ENCODE measurements at regions not wholly inside any gene's neighbourhood (a gene's known extent, or its start where the extent isn't known, plus 50 kb on each side); places are given as distances from the start of the nearest gene placed in this dataset.

DNA sequence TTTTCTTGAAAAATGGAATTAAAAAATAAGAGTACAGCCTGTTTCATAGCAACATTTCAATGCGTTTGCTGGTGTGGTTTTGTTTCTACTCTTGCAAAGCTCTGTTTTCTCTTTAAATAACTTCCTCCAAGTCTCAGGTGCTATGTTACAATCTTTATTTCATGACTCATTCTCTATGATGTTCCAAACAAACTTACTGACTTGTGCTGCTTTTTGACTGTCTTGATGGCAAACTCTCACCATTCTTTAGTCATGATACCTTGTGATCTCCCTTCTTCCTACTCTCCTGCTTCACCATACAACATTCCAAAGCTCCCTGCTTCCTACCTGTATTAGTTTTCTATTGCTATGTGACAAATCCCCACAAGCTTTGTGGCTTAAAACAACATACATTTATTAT lies 166.1 kb downstream of the C11orf91 start:
- 67% methylated on average over 1 of the region's 1 CpG for WGBS (ENCODE audit: insufficient coverage)
- intact Hi-C loops (cut with micrococcal nuclease): no loop called here
- H3K27me3 Mint-ChIP-seq (ENCODE audit: low read depth in 2 of 2): peaks cover 11 to 17% of the 10 kb centered on the region in 2 donors
- TF ChIP-seq, protein P1, sequence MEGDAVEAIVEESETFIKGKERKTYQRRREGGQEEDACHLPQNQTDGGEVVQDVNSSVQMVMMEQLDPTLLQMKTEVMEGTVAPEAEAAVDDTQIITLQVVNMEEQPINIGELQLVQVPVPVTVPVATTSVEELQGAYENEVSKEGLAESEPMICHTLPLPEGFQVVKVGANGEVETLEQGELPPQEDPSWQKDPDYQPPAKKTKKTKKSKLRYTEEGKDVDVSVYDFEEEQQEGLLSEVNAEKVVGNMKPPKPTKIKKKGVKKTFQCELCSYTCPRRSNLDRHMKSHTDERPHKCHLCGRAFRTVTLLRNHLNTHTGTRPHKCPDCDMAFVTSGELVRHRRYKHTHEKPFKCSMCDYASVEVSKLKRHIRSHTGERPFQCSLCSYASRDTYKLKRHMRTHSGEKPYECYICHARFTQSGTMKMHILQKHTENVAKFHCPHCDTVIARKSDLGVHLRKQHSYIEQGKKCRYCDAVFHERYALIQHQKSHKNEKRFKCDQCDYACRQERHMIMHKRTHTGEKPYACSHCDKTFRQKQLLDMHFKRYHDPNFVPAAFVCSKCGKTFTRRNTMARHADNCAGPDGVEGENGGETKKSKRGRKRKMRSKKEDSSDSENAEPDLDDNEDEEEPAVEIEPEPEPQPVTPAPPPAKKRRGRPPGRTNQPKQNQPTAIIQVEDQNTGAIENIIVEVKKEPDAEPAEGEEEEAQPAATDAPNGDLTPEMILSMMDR (IDR thresholded peaks at IDR 0.05): no peak
- no peak overlapping the region for H3K4me3 Mint-ChIP-seq
- ATAC-seq (no peak), DNase-seq (no peak)
- Histone ChIP-seq H3K27ac (ENCODE audit: low read length) (no peak overlapping the region), H3K4me3 (ENCODE audit: low read length) (no peak overlapping the region), H3K27me3 (ENCODE audit: control insufficient read depth, insufficient read depth, low read length) (no peaks in the 10 kb centered on the region), H3K36me3 (ENCODE audit: control insufficient read depth, insufficient read depth, low read length) (no peaks in the 10 kb centered on the region), H3K4me1 (ENCODE audit: control insufficient read depth, insufficient read depth, low read length) (no peaks in the 10 kb centered on the region), H3K9me3 (ENCODE audit: control insufficient read depth, insufficient read depth, low read length) (peaks cover 4% of the 10 kb centered on the region)
- H3K9me3 Mint-ChIP-seq: peaks cover 0 to 2% of the 10 kb centered on the region in 2 donors
- no peak overlapping the region for H3K27ac Mint-ChIP-seq
- H3K36me3 Mint-ChIP-seq: no peaks in the 10 kb centered on the region
- no peaks in the 10 kb centered on the region for H3K4me1 Mint-ChIP-seq

DNA sequence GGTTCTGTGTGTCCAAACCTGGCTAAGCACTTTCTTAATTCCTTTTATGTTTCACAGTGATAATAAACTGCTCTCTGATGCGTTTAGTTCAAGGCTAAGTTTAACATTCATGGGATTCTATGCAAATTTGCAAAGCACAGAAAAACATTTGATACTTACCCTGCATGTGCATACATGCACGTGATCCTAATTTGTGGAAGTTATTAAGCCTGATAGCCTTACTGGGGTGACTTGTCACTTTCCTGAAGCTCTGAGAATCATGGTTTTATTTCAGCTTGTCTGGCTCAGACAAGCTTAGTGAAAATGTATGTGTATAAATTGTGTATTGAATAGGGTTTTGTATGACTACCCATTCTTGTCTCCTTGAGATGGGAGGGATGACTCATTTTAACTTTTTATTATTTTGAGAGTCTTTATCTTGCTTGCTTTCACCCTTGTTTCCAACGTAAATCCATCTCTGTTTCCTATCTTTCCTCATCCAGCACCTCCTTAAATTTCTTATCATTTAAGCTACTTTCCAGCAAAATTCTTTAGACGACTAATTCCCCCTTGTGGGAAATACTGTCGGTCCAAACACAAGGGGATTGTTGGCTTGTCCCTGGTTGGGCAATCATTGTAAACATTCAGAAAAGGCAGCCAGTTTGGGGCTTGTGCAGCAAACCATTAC lies 167.1 kb downstream of the C11orf91 start:
- Histone ChIP-seq H3K9me3 (ENCODE audit: control insufficient read depth, insufficient read depth, low read length) (peaks cover 6% of the 10 kb centered on the region), H3K36me3 (ENCODE audit: control insufficient read depth, insufficient read depth, low read length) (no peaks in the 10 kb centered on the region), H3K27ac (ENCODE audit: low read length) (no peak overlapping the region), H3K4me3 (ENCODE audit: low read length) (no peak overlapping the region), H3K4me1 (ENCODE audit: control insufficient read depth, insufficient read depth, low read length) (no peaks in the 10 kb centered on the region), H3K27me3 (ENCODE audit: control insufficient read depth, insufficient read depth, low read length) (no peaks in the 10 kb centered on the region)
- WGBS (ENCODE audit: insufficient coverage): 86% methylated on average over 5 of the region's 5 CpGs
- ATAC-seq (no peak), DNase-seq (no peak)
- Mint-ChIP-seq H3K27ac (no peak overlapping the region), H3K4me3 (no peak overlapping the region), H3K36me3 (no peaks in the 10 kb centered on the region), H3K4me1 (no peaks in the 10 kb centered on the region), H3K9me3 (peaks cover 0 to 2% of the 10 kb centered on the region in 2 donors), H3K27me3 (ENCODE audit: low read depth in 2 of 2) (peaks cover 9 to 17% of the 10 kb centered on the region in 2 donors)
- TF ChIP-seq, protein P1 (IDR thresholded peaks at IDR 0.05): no peak
- intact Hi-C loops (cut with micrococcal nuclease): no loop called here

DNA sequence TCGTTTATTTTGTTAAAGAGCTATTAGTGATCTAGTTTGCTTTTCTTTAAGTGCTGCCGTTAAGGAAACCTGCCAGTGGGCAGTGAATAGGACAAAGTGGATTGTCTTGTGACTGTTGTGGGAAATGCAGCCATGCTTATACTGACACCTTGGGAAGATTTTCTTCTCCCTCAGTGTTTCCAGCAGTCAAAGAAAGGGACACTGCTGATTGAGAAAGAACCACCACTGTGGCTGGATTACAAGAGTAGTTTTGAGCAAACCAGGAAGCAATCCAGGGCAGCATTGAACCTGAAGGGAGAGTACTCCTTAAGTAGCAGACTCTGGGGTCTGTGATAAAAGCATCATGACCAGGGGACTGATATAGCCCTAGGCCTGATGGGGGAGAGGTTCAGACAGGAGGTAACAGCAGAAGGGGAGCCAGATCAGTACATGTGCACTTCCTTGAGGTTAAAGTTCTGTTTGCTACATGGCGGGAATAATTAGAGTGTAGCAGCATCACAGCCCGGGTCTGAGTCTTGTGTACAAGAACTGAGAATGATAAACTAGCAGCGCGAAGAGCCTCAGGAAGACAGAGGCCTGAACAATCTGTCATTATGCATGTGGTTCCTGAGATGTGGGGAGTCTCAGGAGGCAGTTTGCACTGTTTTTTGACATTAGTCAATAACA lies 167.8 kb downstream of the C11orf91 start:
- Histone ChIP-seq H3K9me3 (ENCODE audit: control insufficient read depth, insufficient read depth, low read length) (peaks cover 6% of the 10 kb centered on the region), H3K27me3 (ENCODE audit: control insufficient read depth, insufficient read depth, low read length) (no peaks in the 10 kb centered on the region), H3K4me1 (ENCODE audit: control insufficient read depth, insufficient read depth, low read length) (no peaks in the 10 kb centered on the region), H3K36me3 (ENCODE audit: control insufficient read depth, insufficient read depth, low read length) (no peaks in the 10 kb centered on the region), H3K4me3 (ENCODE audit: low read length) (no peak overlapping the region), H3K27ac (ENCODE audit: low read length) (no peak overlapping the region)
- peaks cover 0 to 2% of the 10 kb centered on the region in 2 donors for H3K9me3 Mint-ChIP-seq
- DNase-seq (no peak), ATAC-seq (no peak)
- intact Hi-C loops (cut with micrococcal nuclease): no loop called here
- H3K4me1 Mint-ChIP-seq: no peaks in the 10 kb centered on the region
- WGBS (ENCODE audit: insufficient coverage): 86% methylated on average over 6 of the region's 6 CpGs
- no peaks in the 10 kb centered on the region for H3K36me3 Mint-ChIP-seq
- no peak overlapping the region for H3K4me3 Mint-ChIP-seq
- H3K27me3 Mint-ChIP-seq (ENCODE audit: low read depth in 2 of 2): peaks cover 9 to 17% of the 10 kb centered on the region in 2 donors
- TF ChIP-seq, protein P1 (IDR thresholded peaks at IDR 0.05): no peak
- no peak overlapping the region for H3K27ac Mint-ChIP-seq

Data from natural killer cell (primary cell).